GM12865 (cell line): ENCODE measurements at regions not wholly inside any gene's neighbourhood (a gene's known extent, or its start where the extent isn't known, plus 50 kb on each side); places are given as distances from the start of the nearest gene placed in this dataset.
A peak's percentile ranks its signal among the peaks of the same experiment; 100 is the strongest.

Source experiments
- DNase-seq: peaks from one replicate; pipeline ENCODE4 v3.0.0; 2010; ENCODE audit warnings: low read depth
- H3K4me3 ChIP-seq: 2 replicates; pipeline ENCODE4 v1.5.1; 2011; ENCODE audit warnings: mild to moderate bottlenecking, low read depth, low read length, control low read depth
- TF ChIP-seq, protein P1 (sequence below): IDR thresholded peaks from 2 replicates; pipeline ENCODE4 v1.5.1; 2011; ENCODE audit warnings: low read length, control low read depth, low read depth, inconsistent platforms; ENCODE audit not compliant: insufficient read depth; ENCODE audit errors: missing control alignments

- no peak overlapping the region for H3K4me3 ChIP-seq
- TF ChIP-seq, protein P1, sequence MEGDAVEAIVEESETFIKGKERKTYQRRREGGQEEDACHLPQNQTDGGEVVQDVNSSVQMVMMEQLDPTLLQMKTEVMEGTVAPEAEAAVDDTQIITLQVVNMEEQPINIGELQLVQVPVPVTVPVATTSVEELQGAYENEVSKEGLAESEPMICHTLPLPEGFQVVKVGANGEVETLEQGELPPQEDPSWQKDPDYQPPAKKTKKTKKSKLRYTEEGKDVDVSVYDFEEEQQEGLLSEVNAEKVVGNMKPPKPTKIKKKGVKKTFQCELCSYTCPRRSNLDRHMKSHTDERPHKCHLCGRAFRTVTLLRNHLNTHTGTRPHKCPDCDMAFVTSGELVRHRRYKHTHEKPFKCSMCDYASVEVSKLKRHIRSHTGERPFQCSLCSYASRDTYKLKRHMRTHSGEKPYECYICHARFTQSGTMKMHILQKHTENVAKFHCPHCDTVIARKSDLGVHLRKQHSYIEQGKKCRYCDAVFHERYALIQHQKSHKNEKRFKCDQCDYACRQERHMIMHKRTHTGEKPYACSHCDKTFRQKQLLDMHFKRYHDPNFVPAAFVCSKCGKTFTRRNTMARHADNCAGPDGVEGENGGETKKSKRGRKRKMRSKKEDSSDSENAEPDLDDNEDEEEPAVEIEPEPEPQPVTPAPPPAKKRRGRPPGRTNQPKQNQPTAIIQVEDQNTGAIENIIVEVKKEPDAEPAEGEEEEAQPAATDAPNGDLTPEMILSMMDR = no peak
- no peak for DNase-seq
Observed at GRCh38 chr6:99768166-99768565, 161.5 kb downstream of the PRDM13 start.

- TF ChIP-seq, protein P1 = no peak
- H3K4me3 ChIP-seq = no peak overlapping the region
- no peak for DNase-seq
Observed at GRCh38 chr6:99779631-99780555, 173.3 kb downstream of the PRDM13 start.

DNA sequence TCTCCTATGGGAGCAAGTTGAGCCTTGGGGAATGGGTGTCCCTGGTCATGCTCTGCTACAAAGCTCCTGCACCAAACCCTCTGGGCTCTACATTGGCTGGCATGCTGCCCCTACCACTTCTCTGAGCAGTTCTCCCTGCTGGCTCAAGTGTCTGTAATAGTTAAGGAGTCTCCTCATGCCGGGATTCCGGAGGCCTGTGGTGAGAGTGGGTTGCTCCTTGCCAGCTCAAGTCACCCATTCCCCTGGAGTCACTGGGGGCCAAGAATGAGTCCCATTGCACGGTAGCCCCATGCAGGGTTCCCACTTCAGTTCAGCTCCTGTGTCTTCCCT, 173.9 kb downstream of the PRDM13 start:
- no peak for DNase-seq
- TF ChIP-seq, protein P1 = no peak
- no peak overlapping the region for H3K4me3 ChIP-seq

GRCh38 chr6:99789767-99790166, 183.1 kb downstream of the PRDM13 start:
- TF ChIP-seq, protein P1 = no peak
- H3K4me3 ChIP-seq = no peak overlapping the region
- DNase-seq = peak; percentile 11

DNA sequence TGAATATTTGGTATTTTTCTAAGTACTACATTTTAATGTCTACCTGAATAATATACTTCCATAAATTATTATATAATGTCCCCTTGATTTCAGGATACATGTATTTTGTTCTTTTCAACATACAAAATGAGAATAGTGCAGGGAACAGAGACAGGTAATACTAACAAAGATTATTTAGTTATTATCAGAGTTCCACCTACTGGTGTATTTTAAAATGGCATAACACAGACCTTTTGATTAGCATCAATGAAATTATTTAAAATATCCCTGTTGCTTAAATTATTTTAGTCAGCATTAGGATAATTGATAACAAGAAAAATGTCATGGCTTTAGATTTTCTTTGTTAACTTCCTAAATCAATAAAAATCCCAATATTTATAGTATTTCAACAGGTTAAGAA, 184.0 kb downstream of the PRDM13 start:
- DNase-seq = no peak
- TF ChIP-seq, protein P1 = peak; percentile 2
- no peak overlapping the region for H3K4me3 ChIP-seq

GRCh38 chr6:99801805-99802204, 192.2 kb downstream of the MCHR2 start:
- DNase-seq = no peak
- no peak overlapping the region for H3K4me3 ChIP-seq
- TF ChIP-seq, protein P1 = no peak
